Epithelial cell of prostate (primary cell): ENCODE measurements at regions not wholly inside any gene's neighbourhood (a gene's known extent, or its start where the extent isn't known, plus 50 kb on each side); places are given as distances from the start of the nearest gene placed in this dataset.

Source experiments
- DNase-seq: peaks from one replicate; pipeline ENCODE4 v3.0.0-alpha.2; 2011; ENCODE audit warnings: low read depth, low spot score
- H3K27ac ChIP-seq: fragments of 450-650 bp; 2 replicates; pipeline ENCODE4 v1.5.1; 2017; ENCODE audit warnings: mild to moderate bottlenecking

GRCh38 chr16:64017796-64018195 lies 1104.1 kb downstream of the CDH11 start:
- no peak for DNase-seq
- H3K27ac ChIP-seq = no peak overlapping the region

DNA sequence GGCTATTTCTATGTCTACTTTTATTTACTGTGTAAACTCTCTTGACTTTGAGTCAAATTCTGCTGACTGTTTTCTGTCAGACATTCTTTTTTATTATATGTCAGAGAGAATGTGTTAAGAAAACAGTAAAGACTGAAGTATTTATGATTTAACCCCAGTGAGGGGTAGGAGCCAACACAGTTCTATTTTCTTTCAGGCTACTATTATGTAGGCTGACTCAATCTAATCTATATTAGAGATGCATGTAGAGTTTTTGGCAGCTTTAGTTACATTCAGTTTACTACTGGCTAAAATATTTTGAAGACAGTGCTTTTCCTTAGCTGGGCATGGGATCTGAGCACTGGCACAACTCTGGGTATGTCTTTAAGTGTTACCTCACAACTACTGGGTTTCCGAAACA lies 1108.0 kb downstream of the CDH11 start:
- H3K27ac ChIP-seq = no peak overlapping the region
- DNase-seq = no peak

GRCh38 chr16:64012166-64012565 lies 1109.7 kb downstream of the CDH11 start:
- no peak overlapping the region for H3K27ac ChIP-seq

DNA sequence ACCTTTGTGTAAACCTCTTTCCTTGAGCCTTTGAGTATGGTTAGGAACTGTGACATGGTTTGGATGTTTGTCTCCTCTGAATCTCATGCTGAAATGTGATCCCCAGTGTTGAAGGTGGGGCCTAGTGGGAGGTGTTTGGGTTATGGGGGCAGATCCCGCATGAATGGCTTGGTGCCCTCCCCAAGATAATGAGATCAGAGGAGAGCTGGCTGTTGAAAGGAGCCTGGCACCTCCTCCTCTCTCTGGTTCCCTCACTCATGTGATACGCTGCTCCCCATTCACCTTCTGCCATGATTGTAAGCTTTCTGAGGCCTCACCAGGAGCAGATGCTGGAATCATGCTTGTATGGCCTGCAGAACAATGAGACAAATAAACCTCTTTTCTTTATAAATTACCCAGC lies 1110.2 kb downstream of the CDH11 start:
- no peak for DNase-seq
- no peak overlapping the region for H3K27ac ChIP-seq

More at GRCh38 chr16:64012166-64012565, 1109.7 kb downstream of the CDH11 start:
- no peak for DNase-seq

- no peak overlapping the region for H3K27ac ChIP-seq
- no peak for DNase-seq
Measured at GRCh38 chr16:64008131-64008530, 1113.7 kb downstream of the CDH11 start.

- DNase-seq = no peak
Measured at GRCh38 chr16:64004116-64004515, 1117.7 kb downstream of the CDH11 start.

GRCh38 chr16:63995025-63995424 lies 1126.8 kb downstream of the CDH11 start:
- no peak for DNase-seq
- H3K27ac ChIP-seq = no peak overlapping the region

More at GRCh38 chr16:64004116-64004515, 1117.7 kb downstream of the CDH11 start:
- H3K27ac ChIP-seq = no peak overlapping the region

DNA sequence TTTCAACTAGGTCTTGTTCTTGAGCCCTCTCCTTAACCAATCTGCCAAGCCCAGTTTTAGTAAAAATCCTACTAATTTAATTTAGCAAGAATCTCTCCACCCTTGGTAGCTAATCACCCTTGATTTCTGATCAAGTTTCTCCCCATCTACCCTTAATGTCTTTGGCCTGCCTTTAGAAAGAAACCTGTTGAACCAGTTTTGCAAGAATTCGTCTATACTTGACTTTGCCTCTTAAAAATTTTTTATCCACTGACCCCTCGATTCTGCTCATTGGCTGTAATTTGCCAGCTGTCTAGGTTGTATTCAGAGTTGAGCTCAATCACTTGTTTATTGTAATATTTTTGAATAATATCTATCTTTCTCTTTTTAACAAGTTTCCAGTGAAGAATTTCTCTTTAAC lies 1138.5 kb downstream of the CDH11 start:
- no peak overlapping the region for H3K27ac ChIP-seq
- peak; percentile 2 for DNase-seq

GRCh38 chr16:63982741-63983140 lies 1139.1 kb downstream of the CDH11 start:
- DNase-seq = no peak
- no peak overlapping the region for H3K27ac ChIP-seq

DNA sequence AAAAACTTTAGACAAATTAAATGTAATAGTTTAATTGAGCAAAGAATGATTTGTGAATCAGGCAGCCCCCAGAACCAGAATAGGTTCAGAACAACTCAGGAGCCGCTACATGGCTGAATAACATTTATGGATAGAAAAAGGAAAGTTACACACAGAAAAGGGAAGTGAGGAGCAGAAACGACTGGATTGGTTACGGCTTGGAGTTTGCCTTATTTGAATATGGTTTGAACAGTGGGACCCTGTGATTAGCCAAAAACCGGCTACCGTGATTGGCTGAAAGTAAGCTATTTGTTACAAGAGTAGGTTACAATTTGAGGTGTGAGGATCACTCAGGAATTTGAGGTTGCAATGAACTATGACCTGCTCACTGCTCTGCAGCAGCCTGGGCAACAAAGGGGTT lies 1139.8 kb downstream of the CDH11 start:
- H3K27ac ChIP-seq = no peak overlapping the region
- DNase-seq = no peak

- no peak overlapping the region for H3K27ac ChIP-seq
- no peak for DNase-seq
Measured at GRCh38 chr16:63981639-63982038, 1140.2 kb downstream of the CDH11 start.

DNA sequence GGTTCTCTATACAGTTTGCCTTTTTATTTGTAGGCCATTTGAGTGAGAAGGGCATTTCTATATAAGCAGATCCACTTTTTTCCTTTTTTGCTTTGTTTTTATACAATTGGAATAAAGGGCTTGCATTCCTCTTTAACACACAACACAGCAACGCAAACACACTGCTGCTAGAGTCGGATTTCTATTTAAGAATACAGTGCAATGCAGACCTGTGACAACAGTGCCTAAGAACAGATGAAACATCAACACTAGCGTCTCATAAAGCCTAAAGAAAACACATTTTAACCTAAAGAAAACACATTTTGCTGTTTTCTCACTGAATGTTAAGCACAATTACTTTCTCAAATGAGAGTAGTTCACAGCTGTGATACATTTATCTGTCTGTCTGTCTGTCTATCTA lies 1141.1 kb downstream of the CDH11 start:
- H3K27ac ChIP-seq = no peak overlapping the region

GRCh38 chr16:63978240-63978639 lies 1143.6 kb downstream of the CDH11 start:
- DNase-seq = no peak
- no peak overlapping the region for H3K27ac ChIP-seq

More for the DNA sequence above, 1141.1 kb downstream of the CDH11 start:
- no peak for DNase-seq

- no peak overlapping the region for H3K27ac ChIP-seq
- no peak for DNase-seq
Measured at GRCh38 chr16:63976345-63976744, 1145.5 kb downstream of the CDH11 start.

DNA sequence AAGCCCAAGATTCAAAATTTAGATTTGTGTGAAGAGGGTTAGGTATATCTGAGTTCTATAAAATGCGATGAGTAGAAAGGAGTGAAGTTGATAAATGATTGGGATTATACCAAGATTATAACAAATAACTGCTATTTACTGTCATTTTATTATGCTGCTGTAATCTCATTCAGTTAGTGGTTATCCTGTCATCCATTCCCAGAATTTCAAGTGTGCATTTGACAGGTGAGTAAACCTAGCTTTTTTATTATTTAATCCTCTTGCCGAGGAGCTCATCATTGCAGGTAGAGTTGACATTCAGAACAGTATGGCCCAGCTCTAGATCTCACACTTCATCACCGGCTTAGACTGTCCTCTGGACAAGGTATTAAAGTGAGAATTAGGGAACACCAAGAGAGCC lies 1146.2 kb downstream of the CDH11 start:
- DNase-seq = no peak
- H3K27ac ChIP-seq = no peak overlapping the region

DNA sequence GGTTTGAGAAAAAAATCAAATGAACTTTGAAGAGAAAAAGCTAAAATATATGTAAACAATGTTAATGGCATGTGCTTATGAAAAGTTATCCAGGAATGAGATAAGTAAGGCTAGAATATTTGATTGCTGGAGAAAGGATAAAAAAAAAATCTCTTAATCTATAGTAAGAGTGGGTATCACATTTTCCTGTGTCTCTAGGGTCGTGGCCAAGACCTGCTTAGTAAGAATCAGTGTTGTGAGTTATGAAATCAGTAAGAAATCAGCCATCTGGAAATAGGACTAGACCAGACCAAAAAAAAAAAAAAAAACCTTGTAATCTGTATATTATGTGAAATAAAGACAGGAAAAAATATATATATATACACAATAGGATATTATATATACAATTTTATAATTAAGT lies 1153.9 kb downstream of the CDH11 start:
- no peak for DNase-seq
- no peak overlapping the region for H3K27ac ChIP-seq

GRCh38 chr16:63960321-63960720 lies 1161.5 kb downstream of the CDH11 start:
- no peak overlapping the region for H3K27ac ChIP-seq
- DNase-seq = no peak

DNA sequence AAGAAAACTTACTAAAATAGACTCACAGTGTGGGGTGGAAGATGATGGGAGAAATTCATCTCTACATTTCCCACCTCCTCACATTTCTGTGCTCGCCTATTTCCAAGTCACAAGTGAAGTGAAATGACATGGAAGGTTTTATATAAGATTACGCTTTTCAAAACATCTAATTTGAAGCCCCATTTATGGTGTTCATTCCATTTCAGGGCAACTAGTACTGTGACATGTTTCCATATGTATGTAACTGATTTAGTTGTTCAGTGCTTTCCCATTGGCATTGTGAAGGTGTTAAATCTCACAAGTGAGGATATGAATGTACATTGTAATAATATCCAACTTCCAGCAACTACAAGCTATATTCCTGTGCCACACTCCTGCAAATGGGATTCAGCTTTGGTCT lies 1174.8 kb downstream of the CDH11 start:
- H3K27ac ChIP-seq = no peak overlapping the region
- DNase-seq = no peak

GRCh38 chr16:63945806-63946205 lies 1176.1 kb downstream of the CDH11 start:
- H3K27ac ChIP-seq = no peak overlapping the region
- no peak for DNase-seq

DNA sequence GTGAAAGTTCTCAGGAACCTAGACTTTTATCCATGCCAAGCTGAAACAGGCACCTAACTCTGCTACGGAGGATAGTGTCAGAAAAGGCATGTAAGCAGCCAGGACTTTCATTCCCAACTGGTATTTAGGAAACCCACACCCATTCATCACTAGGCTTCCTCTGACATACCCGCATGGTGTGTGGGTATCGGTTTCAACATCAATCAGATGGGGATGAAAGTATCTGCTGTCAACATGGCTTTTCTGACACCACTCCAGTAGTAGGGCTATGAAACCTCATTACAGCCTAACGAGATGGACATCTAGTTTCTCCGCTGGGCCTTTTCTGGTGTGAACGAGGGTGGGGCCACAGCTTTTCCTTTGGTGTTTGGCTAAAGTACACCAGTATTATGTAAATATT lies 1178.3 kb downstream of the CDH11 start:
- no peak for DNase-seq

GRCh38 chr16:63938661-63939060 lies 1183.2 kb downstream of the CDH11 start:
- DNase-seq = no peak

More for the DNA sequence above, 1178.3 kb downstream of the CDH11 start:
- no peak overlapping the region for H3K27ac ChIP-seq

DNA sequence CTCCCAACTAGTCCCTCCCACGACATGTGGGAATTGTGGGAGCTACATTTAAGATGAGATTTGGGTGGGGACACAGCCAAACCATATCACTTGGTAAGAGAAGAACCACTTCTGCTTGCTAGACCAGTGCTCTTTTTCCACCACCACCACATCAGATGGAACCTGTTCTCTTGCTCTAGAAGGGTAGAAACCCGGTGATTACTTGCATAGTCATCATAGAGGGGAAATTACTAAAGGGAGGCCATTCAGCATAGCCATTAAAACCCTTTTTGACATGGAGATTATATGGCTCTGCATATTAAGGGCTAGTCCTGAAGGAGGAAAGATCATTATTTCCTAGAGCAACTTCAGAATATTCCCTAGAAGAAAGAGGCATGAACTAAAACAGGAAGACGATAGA lies 1188.0 kb downstream of the CDH11 start:
- no peak for DNase-seq
- no peak overlapping the region for H3K27ac ChIP-seq

More at GRCh38 chr16:63938661-63939060, 1183.2 kb downstream of the CDH11 start:
- no peak overlapping the region for H3K27ac ChIP-seq

DNA sequence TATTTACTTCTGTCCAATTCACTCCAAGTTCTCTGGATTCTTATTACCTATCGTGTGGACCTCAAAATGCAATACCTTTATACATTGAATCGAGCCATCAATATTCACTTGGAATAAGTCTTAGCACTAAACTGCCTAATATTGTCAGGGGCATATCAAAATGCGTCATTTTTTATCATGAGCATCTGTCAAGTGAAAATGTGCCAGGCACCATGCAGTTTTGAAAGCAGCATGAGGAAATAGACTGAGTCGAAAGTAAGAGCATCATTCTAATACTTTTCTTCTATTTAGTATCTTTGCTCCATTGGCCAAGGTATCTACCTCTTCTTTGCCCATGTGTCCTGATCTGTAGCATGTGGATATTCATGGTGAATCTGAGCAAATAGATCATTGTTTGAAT lies 1193.4 kb downstream of the CDH11 start:
- no peak overlapping the region for H3K27ac ChIP-seq
- DNase-seq = no peak
